Uterus (tissue), 3 donors: ENCODE measurements at regions not wholly inside any gene's neighbourhood (a gene's known extent, or its start where the extent isn't known, plus 50 kb on each side); places are given as distances from the start of the nearest gene placed in this dataset.

Experiments
- DNase-seq, 2 donors: peaks; one replicate each; pipeline ENCODE4 v3.0.0-alpha.2; 2019 to 2020
- H3K27ac ChIP-seq, 2 donors: fragments of 200-600 bp; sonication (generic); 1 replicate in 1 of 2; 2 replicates in 1 of 2; pipeline ENCODE4 v1.5.1; 2016 to 2018
- H3K27me3 ChIP-seq, 2 donors: fragments of 200-600 bp; sonication (generic); one replicate each; pipeline ENCODE4 v1.5.1; 2018 to 2019; ENCODE audit warnings: control low read depth in 1 of 2
- H3K36me3 ChIP-seq, 2 donors: fragments of 200-600 bp; sonication (generic); one replicate each; pipeline ENCODE4 v1.5.1; 2019; ENCODE audit warnings: control low read depth in 1 of 2
- H3K4me1 ChIP-seq, 2 donors: fragments of 200-600 bp; sonication (generic); one replicate each; pipeline ENCODE4 v1.5.1; 2018 to 2019; ENCODE audit warnings: control low read depth in 1 of 2
- H3K4me3 ChIP-seq, 2 donors: fragments of 200-600 bp; sonication (generic); 1 replicate in 1 of 2; 2 replicates in 1 of 2; pipeline ENCODE4 v1.5.1; 2018 to 2019; ENCODE audit warnings: mild to moderate bottlenecking in 1 of 2
- H3K9me3 ChIP-seq, 2 donors: fragments of 200-600 bp; sonication (generic); one replicate each; pipeline ENCODE4 v1.5.1; 2019; ENCODE audit warnings: control low read depth in 1 of 2
- POLR2A ChIP-seq, 2 donors: fragments of 450-650 bp; IDR thresholded peaks; one replicate each; pipeline ENCODE4 v1.6.1; 2016; ENCODE audit warnings: antibody characterized with exemption in 2 of 2, mild to moderate bottlenecking in 1 of 2, moderate library complexity in 1 of 2
- intact Hi-C: fragments of 100-400 bp; cut with DNase I; formaldehyde crosslinking; loops from one replicate; pipeline ENCODE4 v1.15.1; 2023; ENCODE audit warnings: low total_unique reads
- TF ChIP-seq, protein P1 (sequence below), 4 experiments: fragments of 200-600 bp in 2 of 4; fragments of 450-650 bp in 2 of 4; sonication (generic) in 2 of 4; IDR thresholded peaks; one replicate each; pipeline ENCODE4 v1.5.1; 2016 to 2019; ENCODE audit warnings: antibody characterized with exemption in 4 of 4, mild to moderate bottlenecking in 2 of 4, moderate library complexity in 1 of 4
- donor health status: DM: yes; HTN: yes; CAD: no.

DNA sequence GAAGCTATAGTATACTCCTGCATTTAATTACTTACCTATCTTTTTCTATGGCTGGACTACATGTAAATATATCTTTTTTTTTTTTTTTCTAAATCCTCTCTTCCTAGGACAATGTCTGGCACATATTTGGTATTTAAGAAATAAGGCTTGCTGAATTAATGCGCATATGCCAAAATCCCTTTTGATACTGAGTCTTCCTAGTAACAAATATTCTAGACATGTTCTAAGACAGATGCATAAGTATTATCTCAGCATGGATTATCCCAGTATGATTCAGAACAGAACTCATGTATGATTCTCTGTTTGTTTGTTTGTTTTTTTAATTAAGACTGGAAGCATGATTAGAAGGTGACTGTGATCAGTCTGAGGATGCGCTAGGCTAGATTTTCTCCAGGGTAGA, 249.8 kb upstream of the ZNF717 start:
- no peak for DNase-seq
- TF ChIP-seq, protein P1, sequence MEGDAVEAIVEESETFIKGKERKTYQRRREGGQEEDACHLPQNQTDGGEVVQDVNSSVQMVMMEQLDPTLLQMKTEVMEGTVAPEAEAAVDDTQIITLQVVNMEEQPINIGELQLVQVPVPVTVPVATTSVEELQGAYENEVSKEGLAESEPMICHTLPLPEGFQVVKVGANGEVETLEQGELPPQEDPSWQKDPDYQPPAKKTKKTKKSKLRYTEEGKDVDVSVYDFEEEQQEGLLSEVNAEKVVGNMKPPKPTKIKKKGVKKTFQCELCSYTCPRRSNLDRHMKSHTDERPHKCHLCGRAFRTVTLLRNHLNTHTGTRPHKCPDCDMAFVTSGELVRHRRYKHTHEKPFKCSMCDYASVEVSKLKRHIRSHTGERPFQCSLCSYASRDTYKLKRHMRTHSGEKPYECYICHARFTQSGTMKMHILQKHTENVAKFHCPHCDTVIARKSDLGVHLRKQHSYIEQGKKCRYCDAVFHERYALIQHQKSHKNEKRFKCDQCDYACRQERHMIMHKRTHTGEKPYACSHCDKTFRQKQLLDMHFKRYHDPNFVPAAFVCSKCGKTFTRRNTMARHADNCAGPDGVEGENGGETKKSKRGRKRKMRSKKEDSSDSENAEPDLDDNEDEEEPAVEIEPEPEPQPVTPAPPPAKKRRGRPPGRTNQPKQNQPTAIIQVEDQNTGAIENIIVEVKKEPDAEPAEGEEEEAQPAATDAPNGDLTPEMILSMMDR (IDR thresholded peaks at IDR 0.05) = no peak
- no peaks in the 10 kb centered on the region for H3K4me1 ChIP-seq
- intact Hi-C loops = no loop called here
- no peaks in the 10 kb centered on the region for H3K9me3 ChIP-seq
- H3K4me3 ChIP-seq = no peak overlapping the region
- H3K36me3 ChIP-seq = no peaks in the 10 kb centered on the region
- H3K27ac ChIP-seq = no peak overlapping the region
- H3K27me3 ChIP-seq = no peaks in the 10 kb centered on the region

DNA sequence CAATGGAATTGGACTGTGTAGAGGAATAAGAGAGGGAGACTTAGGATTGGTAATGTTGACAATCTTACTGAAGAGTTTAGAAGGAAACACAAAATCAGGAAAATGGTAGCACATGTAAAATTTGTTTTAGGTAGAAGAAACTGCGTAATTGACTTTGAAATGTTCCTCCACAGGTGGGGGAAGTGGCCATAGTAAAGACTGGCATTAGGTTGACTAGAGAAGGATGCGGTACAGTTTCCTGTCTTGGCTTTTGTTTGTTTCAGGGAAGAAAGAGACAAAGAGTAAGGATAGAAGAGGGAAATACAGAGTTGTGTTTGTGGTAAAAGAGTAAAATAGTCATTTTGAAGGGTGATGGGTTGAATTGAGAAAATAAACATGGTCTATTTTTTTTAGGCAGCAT, 253.6 kb upstream of the ZNF717 start:
- TF ChIP-seq POLR2A (IDR thresholded peaks at IDR 0.05) = no peak
- TF ChIP-seq, protein P1 (IDR thresholded peaks at IDR 0.05) = no peak
- Histone ChIP-seq H3K4me3 (no peak overlapping the region), H3K27me3 (no peaks in the 10 kb centered on the region), H3K9me3 (no peaks in the 10 kb centered on the region), H3K4me1 (no peaks in the 10 kb centered on the region), H3K27ac (no peak overlapping the region), H3K36me3 (no peaks in the 10 kb centered on the region)
- no peak for DNase-seq
- intact Hi-C loops = no loop called here

DNA sequence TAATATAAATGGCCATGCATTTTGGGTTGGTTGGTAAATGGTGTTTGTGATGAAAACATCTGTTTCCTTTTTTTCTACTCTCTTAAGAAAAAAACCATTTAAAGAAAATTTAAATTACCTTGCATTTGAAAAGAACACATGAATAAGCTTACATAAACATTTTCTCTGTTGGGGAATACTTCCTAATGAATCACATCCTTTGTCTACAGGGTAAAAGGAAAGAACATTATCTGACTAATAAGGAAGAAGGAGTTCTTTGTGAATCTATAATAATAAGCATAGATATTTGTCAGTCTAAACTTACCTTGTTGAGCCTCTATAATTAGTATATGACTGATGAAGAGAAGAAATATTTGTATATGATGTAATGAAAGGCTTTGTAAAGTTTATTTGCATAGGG, 254.1 kb upstream of the ZNF717 start:
- Histone ChIP-seq H3K36me3 (no peaks in the 10 kb centered on the region), H3K27me3 (no peaks in the 10 kb centered on the region), H3K9me3 (no peaks in the 10 kb centered on the region), H3K27ac (no peak overlapping the region), H3K4me3 (no peak overlapping the region), H3K4me1 (no peaks in the 10 kb centered on the region)
- DNase-seq = no peak
- TF ChIP-seq, protein P1 (IDR thresholded peaks at IDR 0.05) = no peak
- no peak for TF ChIP-seq POLR2A (IDR thresholded peaks at IDR 0.05)
- intact Hi-C loops = no loop called here

DNA sequence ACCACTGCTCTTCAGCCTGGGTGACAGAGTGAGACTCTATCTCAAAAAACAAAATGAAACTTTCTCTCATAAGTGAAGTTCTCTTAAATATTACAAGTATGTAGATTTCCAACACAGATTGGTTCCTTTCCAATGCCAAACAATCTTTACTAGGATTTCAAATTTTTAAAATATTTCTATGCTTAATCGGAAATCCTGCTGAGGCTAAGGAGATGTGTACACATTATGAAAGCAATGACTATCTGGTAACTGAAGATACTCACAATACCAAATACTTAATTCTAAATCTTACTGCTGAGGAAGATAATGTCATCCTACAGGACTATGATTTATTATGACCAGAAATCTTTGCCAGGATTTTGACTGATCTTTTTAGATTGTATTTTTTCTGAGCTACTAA, 255.6 kb upstream of the ZNF717 start:
- Histone ChIP-seq H3K4me1 (no peaks in the 10 kb centered on the region), H3K27me3 (no peaks in the 10 kb centered on the region), H3K27ac (no peak overlapping the region), H3K4me3 (no peak overlapping the region), H3K36me3 (no peaks in the 10 kb centered on the region), H3K9me3 (no peaks in the 10 kb centered on the region)
- no peak for DNase-seq
- intact Hi-C loops = no loop called here
- TF ChIP-seq, protein P1 (IDR thresholded peaks at IDR 0.05) = no peak
- no peak for TF ChIP-seq POLR2A (IDR thresholded peaks at IDR 0.05)

DNA sequence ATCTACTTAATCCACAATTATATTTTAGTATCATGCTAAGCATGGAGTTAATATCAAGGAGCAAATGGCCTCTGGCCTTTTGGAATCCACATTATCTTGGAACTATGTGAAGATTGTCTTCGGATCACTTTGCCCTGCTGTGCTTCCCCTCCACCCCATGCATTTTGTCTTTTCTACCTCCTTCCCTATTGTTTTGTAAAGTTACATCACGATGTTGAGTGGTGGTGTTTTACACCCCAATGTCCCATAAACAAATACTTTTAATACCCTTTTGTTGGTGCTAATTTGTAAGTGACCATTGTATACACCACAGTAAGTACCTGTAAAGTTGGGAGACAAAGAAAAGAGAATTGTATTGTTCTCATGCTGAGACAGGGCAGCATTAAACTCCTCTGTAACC, 258.4 kb upstream of the ZNF717 start:
- intact Hi-C loops = no loop called here
- Histone ChIP-seq H3K4me3 (no peak overlapping the region), H3K36me3 (no peaks in the 10 kb centered on the region), H3K9me3 (no peaks in the 10 kb centered on the region), H3K4me1 (no peaks in the 10 kb centered on the region), H3K27ac (no peak overlapping the region), H3K27me3 (no peaks in the 10 kb centered on the region)
- no peak for TF ChIP-seq POLR2A (IDR thresholded peaks at IDR 0.05)
- DNase-seq = no peak
